Endothelial cell of umbilical vein (primary cell): ENCODE measurements at regions not wholly inside any gene's neighbourhood (a gene's known extent, or its start where the extent isn't known, plus 50 kb on each side); places are given as distances from the start of the nearest gene placed in this dataset.

Experiments
- BruUV-seq: library from RNA; stranded (reverse); fragments of 400-500 nt; replicated peaks from 2 replicates; lab custom pipeline; 2021; lab: Mats Ljungman, UMichigan
- CTCF ChIA-PET: fragments of 300-600, 350-600 bp; sonication (Branson Sonifier 250); formaldehyde crosslinking; loops from one replicate; lab custom pipeline; 2021; ENCODE audit warnings: antibody characterized with exemption, inconsistent platforms; lab: Charles Lee
- POLR2A ChIA-PET: fragments of 300-600, 350-600 bp; sonication (Branson Sonifier 250); formaldehyde crosslinking; loops from one replicate; lab custom pipeline; 2021; ENCODE audit warnings: antibody characterized with exemption, inconsistent platforms; lab: Charles Lee
- DNase-seq: peaks from one replicate; pipeline ENCODE4 v3.0.0-alpha.2; 2011; ENCODE audit warnings: low read depth, low spot score
- FAIRE-seq: peaks from 2 replicates; lab custom pipeline; 2011; peaks lifted over from hg19 to GRCh38; lab: Jason Lieb, UNC
- H2AFZ ChIP-seq: 2 replicates; pipeline ENCODE4 v1.6.0; 2012; ENCODE audit warnings: low read depth, low read length, control low read depth, inconsistent platforms
- H3K27ac ChIP-seq: 2 replicates; pipeline ENCODE4 v1.5.1; 2011; ENCODE audit warnings: low read depth, mild to moderate bottlenecking, control low read depth, low read length, moderate library complexity; ENCODE audit not compliant: insufficient read depth
- H3K27me3 ChIP-seq, 2 experiments: 2 replicates each; pipeline versions ENCODE4 v1.6.0 to v1.6.1; 2011; ENCODE audit warnings: low read length in 2 of 2, mixed read lengths in 1 of 2; ENCODE audit not compliant: control insufficient read depth in 2 of 2, insufficient read depth in 2 of 2
- H3K36me3 ChIP-seq, 2 experiments: 2 replicates in 1 of 2; 3 replicates in 1 of 2; pipeline ENCODE4 v1.5.1; 2011; ENCODE audit warnings: low read length in 2 of 2, mild to moderate bottlenecking in 1 of 2, moderate library complexity in 1 of 2; ENCODE audit not compliant: control insufficient read depth in 2 of 2, insufficient read depth in 2 of 2; ENCODE audit errors: extremely low read depth in 1 of 2
- H3K4me1 ChIP-seq: 3 replicates; pipeline ENCODE4 v1.5.1; 2011; ENCODE audit warnings: mild to moderate bottlenecking, low read length; ENCODE audit not compliant: control insufficient read depth, insufficient read depth; ENCODE audit errors: extremely low read depth
- H3K4me2 ChIP-seq: 2 replicates; pipeline ENCODE4 v1.6.1; 2011; ENCODE audit warnings: low read length, control low read depth, mixed read lengths; ENCODE audit not compliant: insufficient read depth
- H3K4me3 ChIP-seq, 3 experiments: fragments of 200-600 bp in 1 of 3; sonication (generic), shearing (Covaris generic) in 1 of 3; replicated peaks in 1 of 3; 2 replicates each; pipeline ENCODE4 v1.5.1; 2011 to 2016; ENCODE audit warnings: control low read depth in 3 of 3, low read length in 3 of 3, mild to moderate bottlenecking in 2 of 3, inconsistent platforms in 1 of 3, low read depth in 1 of 3, moderate library complexity in 1 of 3; ENCODE audit not compliant: insufficient read depth in 1 of 3
- H3K79me2 ChIP-seq: 2 replicates; pipeline ENCODE4 v1.6.0; 2012; ENCODE audit warnings: low read length, inconsistent platforms; ENCODE audit not compliant: control insufficient read depth, insufficient read depth
- H3K9ac ChIP-seq: replicated peaks from 2 replicates; pipeline ENCODE3; 2011; ENCODE audit warnings: low read length, control low read depth; ENCODE audit not compliant: insufficient read depth; ENCODE audit errors: extremely low read depth
- H3K9me1 ChIP-seq: replicated peaks from 3 replicates; pipeline ENCODE4 v1.6.0; 2011; ENCODE audit warnings: mild to moderate bottlenecking, low read length; ENCODE audit not compliant: control insufficient read depth, insufficient read depth; ENCODE audit errors: extremely low read depth
- H3K9me3 ChIP-seq: replicated peaks from 2 replicates; pipeline ENCODE4 v1.5.1; 2012; ENCODE audit warnings: low read length, inconsistent platforms; ENCODE audit not compliant: control insufficient read depth, insufficient read depth
- H4K20me1 ChIP-seq: replicated peaks from 2 replicates; pipeline ENCODE3; 2011; ENCODE audit warnings: mild to moderate bottlenecking, low read length; ENCODE audit not compliant: control insufficient read depth, insufficient read depth; ENCODE audit errors: extremely low read depth
- EZH2 ChIP-seq: IDR thresholded peaks from 2 replicates; pipeline ENCODE4 v1.6.1; 2012; ENCODE audit warnings: borderline replicate concordance, low read depth, mild to moderate bottlenecking, moderate library complexity, low read length, inconsistent platforms; ENCODE audit not compliant: severe bottlenecking
- FOS ChIP-seq: IDR thresholded peaks from 2 replicates; pipeline ENCODE4 v1.6.1; 2011; ENCODE audit warnings: mild to moderate bottlenecking, low read length, moderate library complexity, borderline replicate concordance; ENCODE audit not compliant: insufficient read depth
- GATA2 ChIP-seq: IDR thresholded peaks from 2 replicates; pipeline ENCODE4 v1.7.0; 2011; ENCODE audit warnings: low read depth, mild to moderate bottlenecking, moderate library complexity, mixed read lengths, low read length; ENCODE audit not compliant: insufficient read length, insufficient read depth
- JUN ChIP-seq: IDR thresholded peaks from 2 replicates; pipeline ENCODE4 v1.6.1; 2011; ENCODE audit warnings: borderline replicate concordance, low read depth; ENCODE audit not compliant: insufficient read length, insufficient read depth
- MAX ChIP-seq: IDR thresholded peaks from 2 replicates; pipeline ENCODE4 v1.6.1; 2011; ENCODE audit not compliant: insufficient read depth, insufficient read length
- MYC ChIP-seq: IDR thresholded peaks from one replicate; pipeline ENCODE4 v1.6.1; 2011; ENCODE audit warnings: mild to moderate bottlenecking, low read depth, low read length
- POLR2A ChIP-seq: IDR thresholded peaks from 2 replicates; pipeline ENCODE4 v1.6.1; 2012; ENCODE audit warnings: low read depth, mild to moderate bottlenecking, control low read depth, low read length
- POLR2AphosphoS5 ChIP-seq: IDR thresholded peaks from 2 replicates; pipeline ENCODE4 v1.6.1; 2012; ENCODE audit warnings: low read depth, mild to moderate bottlenecking, control low read depth, low read length, moderate library complexity; ENCODE audit not compliant: insufficient read depth
- dilution Hi-C: fragments of 300-500 bp; cut with MboI; formaldehyde crosslinking; loops from one replicate; pipeline ENCODE4 v1.15.0; 2019; ENCODE audit warnings: low sequenced_read_pairs; ENCODE audit not compliant: extremely low pct_ligation_motif_present
- intact Hi-C: fragments of 100-400 bp; cut with micrococcal nuclease; formaldehyde crosslinking; loops from one replicate; pipeline ENCODE4 v1.10.0; 2022
- TF ChIP-seq, protein P1 (sequence below), 2 donors: IDR thresholded peaks; 1 replicate in 1 of 2; 2 replicates in 1 of 2; pipeline ENCODE4 v1.5.1; 2011; ENCODE audit warnings: low read length in 2 of 2, mild to moderate bottlenecking in 2 of 2, moderate library complexity in 2 of 2, control low read depth in 1 of 2, inconsistent platforms in 1 of 2, low read depth in 1 of 2; ENCODE audit not compliant: insufficient read depth in 1 of 2; ENCODE audit errors: extremely low read depth in 1 of 2

DNA sequence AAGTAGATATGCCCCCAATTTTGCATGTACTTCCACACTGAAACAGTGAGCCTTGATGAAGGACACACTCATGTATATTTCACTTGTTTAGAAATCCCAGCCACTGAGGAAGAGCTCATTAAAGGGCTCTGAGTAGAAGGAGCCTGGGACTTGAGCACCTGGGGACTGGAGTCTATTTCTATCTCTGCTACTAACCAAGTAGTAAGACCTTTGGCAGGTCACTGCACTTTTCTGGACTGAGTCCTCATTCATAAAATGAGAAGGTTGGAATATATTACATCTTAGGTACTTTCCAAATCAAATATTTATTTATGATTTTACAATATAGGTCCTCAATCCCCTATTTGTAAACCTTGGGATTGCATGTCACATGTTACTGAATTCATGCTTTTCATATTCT, 78.2 kb upstream of the C4orf54 start:
- dilution Hi-C loops: no loop called here
- CTCF ChIA-PET: no interaction called here
- Histone ChIP-seq H3K27ac (no peak overlapping the region), H3K4me1 (no peaks in the 10 kb centered on the region), H3K4me2 (no peak overlapping the region), H3K9me3 (no peaks in the 10 kb centered on the region), H3K79me2 (no peaks in the 10 kb centered on the region), H4K20me1 (no peaks in the 10 kb centered on the region), H3K4me3 (no peak overlapping the region), H3K9ac (no peak overlapping the region), H3K9me1 (no peaks in the 10 kb centered on the region), H2AFZ (no peak overlapping the region), H3K27me3 (no peaks in the 10 kb centered on the region), H3K36me3 (no peaks in the 10 kb centered on the region)
- intact Hi-C loops: no loop called here
- no peak for TF ChIP-seq EZH2
- no peak for TF ChIP-seq POLR2AphosphoS5
- TF ChIP-seq, protein P1, sequence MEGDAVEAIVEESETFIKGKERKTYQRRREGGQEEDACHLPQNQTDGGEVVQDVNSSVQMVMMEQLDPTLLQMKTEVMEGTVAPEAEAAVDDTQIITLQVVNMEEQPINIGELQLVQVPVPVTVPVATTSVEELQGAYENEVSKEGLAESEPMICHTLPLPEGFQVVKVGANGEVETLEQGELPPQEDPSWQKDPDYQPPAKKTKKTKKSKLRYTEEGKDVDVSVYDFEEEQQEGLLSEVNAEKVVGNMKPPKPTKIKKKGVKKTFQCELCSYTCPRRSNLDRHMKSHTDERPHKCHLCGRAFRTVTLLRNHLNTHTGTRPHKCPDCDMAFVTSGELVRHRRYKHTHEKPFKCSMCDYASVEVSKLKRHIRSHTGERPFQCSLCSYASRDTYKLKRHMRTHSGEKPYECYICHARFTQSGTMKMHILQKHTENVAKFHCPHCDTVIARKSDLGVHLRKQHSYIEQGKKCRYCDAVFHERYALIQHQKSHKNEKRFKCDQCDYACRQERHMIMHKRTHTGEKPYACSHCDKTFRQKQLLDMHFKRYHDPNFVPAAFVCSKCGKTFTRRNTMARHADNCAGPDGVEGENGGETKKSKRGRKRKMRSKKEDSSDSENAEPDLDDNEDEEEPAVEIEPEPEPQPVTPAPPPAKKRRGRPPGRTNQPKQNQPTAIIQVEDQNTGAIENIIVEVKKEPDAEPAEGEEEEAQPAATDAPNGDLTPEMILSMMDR (IDR thresholded peaks at IDR 0.05; ENCODE audit: extremely low read depth in 1 of 2, insufficient read depth in 1 of 2, low read depth in 1 of 2, low read length in 2 of 2): no peak
- no peak for TF ChIP-seq MAX
- no peak for TF ChIP-seq JUN
- TF ChIP-seq FOS: no peak
- no peak for TF ChIP-seq MYC
- no peak for TF ChIP-seq POLR2A
- TF ChIP-seq GATA2: no peak
- no peak for FAIRE-seq
- POLR2A ChIA-PET: no interaction called here
- no peak for DNase-seq
- BruUV-seq: no TSS peak
